ENCODE measurements at regions not wholly inside any gene's neighbourhood (a gene's known extent, or its start where the extent isn't known, plus 50 kb on each side); places are given as distances from the start of the nearest gene placed in this dataset.
"Not testable (repeated sequence)": the region's sequence is repeated elsewhere in the genome, so short reads cannot be mapped to it uniquely, and the experiment has no call there.

GRCh38 chr5:6548756-6549285 is 84.0 kb downstream of the NSUN2 start:
- no peaks in the 10 kb centered on the region for H3K9me3 Mint-ChIP-seq

GRCh38 chr5:6547926-6548519 is 84.8 kb downstream of the NSUN2 start:
- ATAC-seq (replicated peaks): not testable (repeated sequence)

More at GRCh38 chr5:6548756-6549285, 84.0 kb downstream of the NSUN2 start:
- DNase-seq: no peak
- Mint-ChIP-seq H3K4me3 (no peak overlapping the region), H3K27ac (no peak overlapping the region), H3K36me3 (ENCODE audit: insufficient read depth) (no peaks in the 10 kb centered on the region), H3K4me1 (ENCODE audit: low read depth in 2 of 2) (no peaks in the 10 kb centered on the region), H3K27me3 (peaks cover 42 to 73% of the 10 kb centered on the region in 2 donors)
- no peak for ATAC-seq (replicated peaks)

GRCh38 chr5:6547498-6547897 is 85.3 kb downstream of the NSUN2 start:
- H3K36me3 Mint-ChIP-seq (ENCODE audit: insufficient read depth): no peaks in the 10 kb centered on the region
- H3K9me3 Mint-ChIP-seq: no peaks in the 10 kb centered on the region
- H3K4me3 Mint-ChIP-seq: no peak overlapping the region
- no peak overlapping the region for H3K27ac Mint-ChIP-seq
- H3K27me3 Mint-ChIP-seq: peaks cover 37 to 60% of the 10 kb centered on the region in 2 donors
- DNase-seq: no peak
- no peak for ATAC-seq (replicated peaks)
- no peaks in the 10 kb centered on the region for H3K4me1 Mint-ChIP-seq (ENCODE audit: low read depth in 2 of 2)

More at GRCh38 chr5:6547926-6548519, 84.8 kb downstream of the NSUN2 start:
- H3K4me3 Mint-ChIP-seq; H3K4me1 Mint-ChIP-seq (ENCODE audit: low read depth in 2 of 2); H3K27ac Mint-ChIP-seq; H3K36me3 Mint-ChIP-seq (ENCODE audit: insufficient read depth); H3K9me3 Mint-ChIP-seq; DNase-seq: not testable (repeated sequence)
- peaks cover 37 to 65% of the 10 kb centered on the region in 2 donors for H3K27me3 Mint-ChIP-seq

GRCh38 chr5:6545770-6546690 is 86.8 kb downstream of the NSUN2 start:
- Mint-ChIP-seq H3K27ac (no peak overlapping the region), H3K4me1 (ENCODE audit: low read depth in 2 of 2) (no peaks in the 10 kb centered on the region), H3K9me3 (no peaks in the 10 kb centered on the region), H3K36me3 (ENCODE audit: insufficient read depth) (no peaks in the 10 kb centered on the region), H3K27me3 (peaks cover 29 to 49% of the 10 kb centered on the region in 2 donors), H3K4me3 (no peak overlapping the region)
- ATAC-seq (replicated peaks) (no peak), DNase-seq (no peak)

- ATAC-seq (replicated peaks): no peak
- DNase-seq: no peak
- no peak overlapping the region for H3K27ac Mint-ChIP-seq
- H3K36me3 Mint-ChIP-seq (ENCODE audit: insufficient read depth): no peaks in the 10 kb centered on the region
- no peaks in the 10 kb centered on the region for H3K4me1 Mint-ChIP-seq (ENCODE audit: low read depth in 2 of 2)
- H3K27me3 Mint-ChIP-seq: peaks cover 25 to 48% of the 10 kb centered on the region in 2 donors
- no peaks in the 10 kb centered on the region for H3K9me3 Mint-ChIP-seq
- no peak overlapping the region for H3K4me3 Mint-ChIP-seq
Measured at GRCh38 chr5:6545036-6545693, 87.7 kb downstream of the NSUN2 start.

- no peaks in the 10 kb centered on the region for H3K9me3 Mint-ChIP-seq
- no peak overlapping the region for H3K27ac Mint-ChIP-seq
- DNase-seq (no peak), ATAC-seq (replicated peaks) (no peak)
- no peaks in the 10 kb centered on the region for H3K36me3 Mint-ChIP-seq (ENCODE audit: insufficient read depth)
- H3K4me1 Mint-ChIP-seq (ENCODE audit: low read depth in 2 of 2): no peaks in the 10 kb centered on the region
- H3K4me3 Mint-ChIP-seq: no peak overlapping the region
- peaks cover 25 to 47% of the 10 kb centered on the region in 2 donors for H3K27me3 Mint-ChIP-seq
Measured at GRCh38 chr5:6544561-6544935, 88.3 kb downstream of the NSUN2 start.
